SK-N-SH treated with all-trans-retinoic acid at 6 μM for 48 hours (cell line): ENCODE measurements at regions not wholly inside any gene's neighbourhood (a gene's known extent, or its start where the extent isn't known, plus 50 kb on each side); places are given as distances from the start of the nearest gene placed in this dataset.

Experiments
- ARNTL ChIP-seq: fragments of 450-650 bp; formaldehyde crosslinking; IDR thresholded peaks from 2 replicates; pipeline ENCODE4 v1.5.0; 2020; ENCODE audit warnings: low read depth, mild to moderate bottlenecking, moderate library complexity, borderline replicate concordance
- BACH2 ChIP-seq: fragments of 250-450 bp; sonication (Bioruptor Pico); IDR thresholded peaks from 2 replicates; pipeline ENCODE4 v1.9.0; 2021; ENCODE audit warnings: mild to moderate bottlenecking, borderline replicate concordance
- ZFP3 ChIP-seq: fragments of 250-450 bp; sonication (Bioruptor Pico); IDR thresholded peaks from 2 replicates; pipeline ENCODE4 v1.5.0; 2020; ENCODE audit warnings: mild to moderate bottlenecking, moderate library complexity
- ZNF565 ChIP-seq: fragments of 450-650 bp; formaldehyde crosslinking; conservative IDR thresholded peaks from 2 replicates; pipeline ENCODE4 v1.5.0; 2020; ENCODE audit warnings: low read depth, mild to moderate bottlenecking, moderate library complexity
- TF ChIP-seq, protein P1 (sequence below): fragments of 250-450 bp; sonication (Bioruptor Pico); IDR thresholded peaks from 2 replicates; pipeline ENCODE4 v1.8.0; 2020; ENCODE audit warnings: mild to moderate bottlenecking, moderate library complexity, borderline replicate concordance

DNA sequence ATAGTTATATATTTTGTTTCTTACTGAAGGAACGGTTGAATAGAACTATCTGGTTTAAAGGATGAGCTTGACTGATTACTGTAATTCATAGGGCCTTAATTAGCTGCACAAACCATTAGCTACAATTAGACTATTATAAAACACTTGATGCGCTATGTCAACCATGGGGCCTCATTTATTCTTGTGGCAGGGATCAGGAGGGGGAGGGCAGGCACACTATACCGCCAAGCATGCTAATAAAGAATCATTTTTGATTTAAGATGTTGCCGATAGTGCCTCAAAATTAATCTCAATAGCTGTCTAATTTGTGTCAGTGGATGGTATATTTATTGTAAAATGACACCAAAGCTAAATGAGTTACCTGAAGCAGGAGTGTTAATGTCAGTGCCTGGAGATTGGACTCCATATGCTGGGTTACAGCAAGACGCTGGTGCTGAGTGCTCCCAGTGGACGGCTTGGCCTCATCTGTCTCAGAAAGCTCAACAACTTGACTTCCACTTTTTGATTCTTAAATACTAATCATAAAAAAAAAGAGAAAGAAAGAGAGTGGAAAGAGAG is 1007.0 kb upstream of the CELF4 start:
- TF ChIP-seq ARNTL (CRISPR knock-in tag) (no peak), ZFP3 (CRISPR knock-in tag) (no peak), BACH2 (no peak), ZNF565 (CRISPR knock-in tag) (no peak)
- TF ChIP-seq, protein P1, sequence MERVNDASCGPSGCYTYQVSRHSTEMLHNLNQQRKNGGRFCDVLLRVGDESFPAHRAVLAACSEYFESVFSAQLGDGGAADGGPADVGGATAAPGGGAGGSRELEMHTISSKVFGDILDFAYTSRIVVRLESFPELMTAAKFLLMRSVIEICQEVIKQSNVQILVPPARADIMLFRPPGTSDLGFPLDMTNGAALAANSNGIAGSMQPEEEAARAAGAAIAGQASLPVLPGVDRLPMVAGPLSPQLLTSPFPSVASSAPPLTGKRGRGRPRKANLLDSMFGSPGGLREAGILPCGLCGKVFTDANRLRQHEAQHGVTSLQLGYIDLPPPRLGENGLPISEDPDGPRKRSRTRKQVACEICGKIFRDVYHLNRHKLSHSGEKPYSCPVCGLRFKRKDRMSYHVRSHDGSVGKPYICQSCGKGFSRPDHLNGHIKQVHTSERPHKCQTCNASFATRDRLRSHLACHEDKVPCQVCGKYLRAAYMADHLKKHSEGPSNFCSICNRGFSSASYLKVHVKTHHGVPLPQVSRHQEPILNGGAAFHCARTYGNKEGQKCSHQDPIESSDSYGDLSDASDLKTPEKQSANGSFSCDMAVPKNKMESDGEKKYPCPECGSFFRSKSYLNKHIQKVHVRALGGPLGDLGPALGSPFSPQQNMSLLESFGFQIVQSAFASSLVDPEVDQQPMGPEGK, result no peak
